NCI-H2171 (cell line): ENCODE measurements at regions not wholly inside any gene's neighbourhood (a gene's known extent, or its start where the extent isn't known, plus 50 kb on each side); places are given as distances from the start of the nearest gene placed in this dataset.
"Not testable (repeated sequence)": the region's sequence is repeated elsewhere in the genome, so short reads cannot be mapped to it uniquely, and the experiment has no call there.

Experiments
- DNase-seq: peaks from one replicate; lab custom pipeline; 2025; lab: John Stamatoyannopoulos, UW

GRCh38 chr2:4988444-4988843 is 703.7 kb upstream of the SOX11 start:
- DNase-seq, result not testable (repeated sequence)

GRCh38 chr2:4992226-4992625 is 700.0 kb upstream of the SOX11 start:
- peak; percentile 32 for DNase-seq

- no peak for DNase-seq
Measured at GRCh38 chr2:4995466-4995865, 696.7 kb upstream of the SOX11 start.

GRCh38 chr2:5007596-5007995 is 684.6 kb upstream of the SOX11 start:
- no peak for DNase-seq

GRCh38 chr2:5019324-5019723 is 672.9 kb upstream of the SOX11 start:
- no peak for DNase-seq

- peak; percentile 77 for DNase-seq
Measured at GRCh38 chr2:5020116-5020875, 671.9 kb upstream of the SOX11 start.

- DNase-seq, result peak; percentile 56
Measured at GRCh38 chr2:5021136-5021535, 671.0 kb upstream of the SOX11 start.

GRCh38 chr2:5022061-5022460 is 670.1 kb upstream of the SOX11 start:
- DNase-seq, result no peak

GRCh38 chr2:5022708-5023635 is 669.2 kb upstream of the SOX11 start:
- DNase-seq, result not testable (repeated sequence)

GRCh38 chr2:5026571-5027234 is 665.5 kb upstream of the SOX11 start:
- no peak for DNase-seq

GRCh38 chr2:5035057-5035488 is 657.1 kb upstream of the SOX11 start:
- peak; percentile 93 for DNase-seq

- DNase-seq, result peak; percentile 78
Measured at GRCh38 chr2:5036256-5036655, 655.9 kb upstream of the SOX11 start.

GRCh38 chr2:5039241-5039975 is 652.8 kb upstream of the SOX11 start:
- no peak for DNase-seq

GRCh38 chr2:5040571-5040970 is 651.6 kb upstream of the SOX11 start:
- no peak for DNase-seq

- no peak for DNase-seq
Measured at GRCh38 chr2:5041501-5041900, 650.7 kb upstream of the SOX11 start.

- no peak for DNase-seq
Measured at GRCh38 chr2:5042666-5043440, 649.3 kb upstream of the SOX11 start.

GRCh38 chr2:5051300-5051699 is 640.9 kb upstream of the SOX11 start:
- no peak for DNase-seq

- no peak for DNase-seq
Measured at GRCh38 chr2:5052905-5053304, 639.3 kb upstream of the SOX11 start.

- peak; percentile 37 for DNase-seq
Measured at GRCh38 chr2:5057891-5058351, 634.3 kb upstream of the SOX11 start.

- DNase-seq, result no peak
Measured at GRCh38 chr2:5060956-5061355, 631.2 kb upstream of the SOX11 start.

GRCh38 chr2:5064687-5065086 is 627.5 kb upstream of the SOX11 start:
- no peak for DNase-seq
